DND-41 (cell line): ENCODE measurements at regions not wholly inside any gene's neighbourhood (a gene's known extent, or its start where the extent isn't known, plus 50 kb on each side); places are given as distances from the start of the nearest gene placed in this dataset.

Source experiments
- CTCF ChIP-seq: IDR thresholded peaks from 2 replicates; pipeline ENCODE4 v1.5.1; 2012; ENCODE audit warnings: borderline replicate concordance, low read length, moderate library complexity, mild to moderate bottlenecking; ENCODE audit not compliant: poor library complexity, severe bottlenecking; ENCODE audit errors: extremely low read depth
- EZH2 ChIP-seq: IDR thresholded peaks from 3 replicates; pipeline ENCODE4 v1.6.1; 2012; ENCODE audit warnings: borderline replicate concordance, low read depth, mild to moderate bottlenecking, moderate library complexity, low read length, inconsistent platforms; ENCODE audit not compliant: severe bottlenecking

GRCh38 chr2:180873219-180873618 lies 107.2 kb upstream of the UBE2E3 start:
- TF ChIP-seq CTCF: no peak
- no peak for TF ChIP-seq EZH2
